ENCODE measurements at regions not wholly inside any gene's neighbourhood (a gene's known extent, or its start where the extent isn't known, plus 50 kb on each side); places are given as distances from the start of the nearest gene placed in this dataset.

GRCh38 chr9:88242879-88243278 lies 104.6 kb upstream of the SPATA31C2 start:
- H3K9me3 Mint-ChIP-seq, result no peaks in the 10 kb centered on the region
- no peaks in the 10 kb centered on the region for H3K36me3 Mint-ChIP-seq (ENCODE audit: low read depth)
- no peaks in the 10 kb centered on the region for H3K4me1 ChIP-seq (ENCODE audit: insufficient read depth)
- DNase-seq (ENCODE audit: low spot score), result no peak
- no peak overlapping the region for H3K27ac Mint-ChIP-seq
- no peaks in the 10 kb centered on the region for H4K20me1 ChIP-seq (replicated peaks; ENCODE audit: insufficient read depth)
- ATAC-seq, result no peak
- no peaks in the 10 kb centered on the region for H3K4me1 Mint-ChIP-seq
- H3K27me3 Mint-ChIP-seq (ENCODE audit: insufficient read depth, low read depth, poor library complexity), result no peaks in the 10 kb centered on the region
- H3K27ac ChIP-seq (ENCODE audit: low read depth), result no peak overlapping the region
- H3K4me3 ChIP-seq, result no peak overlapping the region
- no peak overlapping the region for H2AFZ ChIP-seq
- H3K79me2 ChIP-seq (replicated peaks; ENCODE audit: insufficient read depth), result no peaks in the 10 kb centered on the region
- H3F3A ChIP-seq (replicated peaks; ENCODE audit: low read depth), result no peaks in the 10 kb centered on the region
- H3K9me2 ChIP-seq (ENCODE audit: insufficient read depth), result 0 out of 2 replicates have a peak, but pooled peaks cover under 1% of the 10 kb centered on the region
- TF ChIP-seq EZH2phosphoT487 (IDR thresholded peaks at IDR 0.05; ENCODE audit: unreplicated experiment) (no peak), ZNF331 (CRISPR knock-in tag; IDR thresholded peaks at IDR 0.05; ENCODE audit: low read depth) (no peak), ETS1 (IDR thresholded peaks at IDR 0.05) (no peak), NANOG (IDR thresholded peaks at IDR 0.05; ENCODE audit: borderline replicate concordance) (no peak), ZNF114 (CRISPR knock-in tag; IDR thresholded peaks at IDR 0.05) (no peak), REST (IDR thresholded peaks at IDR 0.05; ENCODE audit: unreplicated experiment) (no peak), EZH2 (IDR thresholded peaks at IDR 0.05; ENCODE audit: low read depth, unreplicated experiment) (no peak), CTCF (conservative IDR thresholded peaks at IDR 0.05; ENCODE audit: low read depth in 2 of 2) (no peak), CREB1 (CRISPR knock-in tag; IDR thresholded peaks at IDR 0.05; ENCODE audit: low read depth) (no peak), STAT1 (IDR thresholded peaks at IDR 0.05; ENCODE audit: unreplicated experiment) (no peak), POLR2AphosphoS5 (IDR thresholded peaks at IDR 0.05; ENCODE audit: low read depth) (no peak), JUNB (IDR thresholded peaks at IDR 0.05; ENCODE audit: unreplicated experiment) (no peak)
- TF ChIP-seq, protein P1, sequence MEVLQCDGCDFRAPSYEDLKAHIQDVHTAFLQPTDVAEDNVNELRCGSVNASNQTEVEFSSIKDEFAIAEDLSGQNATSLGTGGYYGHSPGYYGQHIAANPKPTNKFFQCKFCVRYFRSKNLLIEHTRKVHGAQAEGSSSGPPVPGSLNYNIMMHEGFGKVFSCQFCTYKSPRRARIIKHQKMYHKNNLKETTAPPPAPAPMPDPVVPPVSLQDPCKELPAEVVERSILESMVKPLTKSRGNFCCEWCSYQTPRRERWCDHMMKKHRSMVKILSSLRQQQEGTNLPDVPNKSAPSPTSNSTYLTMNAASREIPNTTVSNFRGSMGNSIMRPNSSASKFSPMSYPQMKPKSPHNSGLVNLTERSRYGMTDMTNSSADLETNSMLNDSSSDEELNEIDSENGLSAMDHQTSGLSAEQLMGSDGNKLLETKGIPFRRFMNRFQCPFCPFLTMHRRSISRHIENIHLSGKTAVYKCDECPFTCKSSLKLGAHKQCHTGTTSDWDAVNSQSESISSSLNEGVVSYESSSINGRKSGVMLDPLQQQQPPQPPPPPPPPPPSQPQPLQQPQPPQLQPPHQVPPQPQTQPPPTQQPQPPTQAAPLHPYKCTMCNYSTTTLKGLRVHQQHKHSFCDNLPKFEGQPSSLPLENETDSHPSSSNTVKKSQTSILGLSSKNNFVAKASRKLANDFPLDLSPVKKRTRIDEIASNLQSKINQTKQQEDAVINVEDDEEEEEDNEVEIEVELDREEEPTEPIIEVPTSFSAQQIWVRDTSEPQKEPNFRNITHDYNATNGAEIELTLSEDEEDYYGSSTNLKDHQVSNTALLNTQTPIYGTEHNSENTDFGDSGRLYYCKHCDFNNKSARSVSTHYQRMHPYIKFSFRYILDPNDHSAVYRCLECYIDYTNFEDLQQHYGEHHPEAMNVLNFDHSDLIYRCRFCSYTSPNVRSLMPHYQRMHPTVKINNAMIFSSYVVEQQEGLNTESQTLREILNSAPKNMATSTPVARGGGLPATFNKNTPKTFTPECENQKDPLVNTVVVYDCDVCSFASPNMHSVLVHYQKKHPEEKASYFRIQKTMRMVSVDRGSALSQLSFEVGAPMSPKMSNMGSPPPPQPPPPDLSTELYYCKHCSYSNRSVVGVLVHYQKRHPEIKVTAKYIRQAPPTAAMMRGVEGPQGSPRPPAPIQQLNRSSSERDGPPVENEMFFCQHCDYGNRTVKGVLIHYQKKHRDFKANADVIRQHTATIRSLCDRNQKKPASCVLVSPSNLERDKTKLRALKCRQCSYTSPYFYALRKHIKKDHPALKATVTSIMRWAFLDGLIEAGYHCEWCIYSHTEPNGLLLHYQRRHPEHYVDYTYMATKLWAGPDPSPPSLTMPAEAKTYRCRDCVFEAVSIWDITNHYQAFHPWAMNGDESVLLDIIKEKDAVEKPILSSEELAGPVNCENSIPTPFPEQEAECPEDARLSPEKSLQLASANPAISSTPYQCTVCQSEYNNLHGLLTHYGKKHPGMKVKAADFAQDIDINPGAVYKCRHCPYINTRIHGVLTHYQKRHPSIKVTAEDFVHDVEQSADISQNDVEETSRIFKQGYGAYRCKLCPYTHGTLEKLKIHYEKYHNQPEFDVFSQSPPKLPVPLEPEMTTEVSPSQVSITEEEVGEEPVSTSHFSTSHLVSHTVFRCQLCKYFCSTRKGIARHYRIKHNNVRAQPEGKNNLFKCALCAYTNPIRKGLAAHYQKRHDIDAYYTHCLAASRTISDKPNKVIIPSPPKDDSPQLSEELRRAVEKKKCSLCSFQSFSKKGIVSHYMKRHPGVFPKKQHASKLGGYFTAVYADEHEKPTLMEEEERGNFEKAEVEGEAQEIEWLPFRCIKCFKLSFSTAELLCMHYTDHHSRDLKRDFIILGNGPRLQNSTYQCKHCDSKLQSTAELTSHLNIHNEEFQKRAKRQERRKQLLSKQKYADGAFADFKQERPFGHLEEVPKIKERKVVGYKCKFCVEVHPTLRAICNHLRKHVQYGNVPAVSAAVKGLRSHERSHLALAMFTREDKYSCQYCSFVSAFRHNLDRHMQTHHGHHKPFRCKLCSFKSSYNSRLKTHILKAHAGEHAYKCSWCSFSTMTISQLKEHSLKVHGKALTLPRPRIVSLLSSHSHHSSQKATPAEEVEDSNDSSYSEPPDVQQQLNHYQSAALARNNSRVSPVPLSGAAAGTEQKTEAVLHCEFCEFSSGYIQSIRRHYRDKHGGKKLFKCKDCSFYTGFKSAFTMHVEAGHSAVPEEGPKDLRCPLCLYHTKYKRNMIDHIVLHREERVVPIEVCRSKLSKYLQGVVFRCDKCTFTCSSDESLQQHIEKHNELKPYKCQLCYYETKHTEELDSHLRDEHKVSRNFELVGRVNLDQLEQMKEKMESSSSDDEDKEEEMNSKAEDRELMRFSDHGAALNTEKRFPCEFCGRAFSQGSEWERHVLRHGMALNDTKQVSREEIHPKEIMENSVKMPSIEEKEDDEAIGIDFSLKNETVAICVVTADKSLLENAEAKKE (CRISPR knock-in tag; IDR thresholded peaks at IDR 0.05), result no peak
- H3K4me2 ChIP-seq, result no peak overlapping the region
- no peaks in the 10 kb centered on the region for H3K36me3 ChIP-seq (ENCODE audit: insufficient read depth)
- H3K4me3 Mint-ChIP-seq, result no peak overlapping the region
- no peaks in the 10 kb centered on the region for H3K27me3 ChIP-seq (ENCODE audit: insufficient read depth)

Data from GM23338 (cell line).